Endothelial cell of umbilical vein (primary cell): ENCODE measurements at regions not wholly inside any gene's neighbourhood (a gene's known extent, or its start where the extent isn't known, plus 50 kb on each side); places are given as distances from the start of the nearest gene placed in this dataset.
"Not testable (repeated sequence)": the region's sequence is repeated elsewhere in the genome, so short reads cannot be mapped to it uniquely, and the experiment has no call there.

ENCODE experiments used
- CTCF ChIP-seq, 2 donors: IDR thresholded peaks; 1 replicate in 1 of 2; 2 replicates in 1 of 2; pipeline ENCODE4 v1.5.1; 2011; ENCODE audit warnings: low read length in 2 of 2, mild to moderate bottlenecking in 2 of 2, moderate library complexity in 2 of 2, control low read depth in 1 of 2, inconsistent platforms in 1 of 2, low read depth in 1 of 2; ENCODE audit not compliant: insufficient read depth in 1 of 2; ENCODE audit errors: extremely low read depth in 1 of 2
- EZH2 ChIP-seq: IDR thresholded peaks from 2 replicates; pipeline ENCODE4 v1.6.1; 2012; ENCODE audit warnings: borderline replicate concordance, low read depth, mild to moderate bottlenecking, moderate library complexity, low read length, inconsistent platforms; ENCODE audit not compliant: severe bottlenecking
- FOS ChIP-seq: IDR thresholded peaks from 2 replicates; pipeline ENCODE4 v1.6.1; 2011; ENCODE audit warnings: mild to moderate bottlenecking, low read length, moderate library complexity, borderline replicate concordance; ENCODE audit not compliant: insufficient read depth
- GATA2 ChIP-seq: IDR thresholded peaks from 2 replicates; pipeline ENCODE4 v1.7.0; 2011; ENCODE audit warnings: low read depth, mild to moderate bottlenecking, moderate library complexity, mixed read lengths, low read length; ENCODE audit not compliant: insufficient read length, insufficient read depth
- JUN ChIP-seq: IDR thresholded peaks from 2 replicates; pipeline ENCODE4 v1.6.1; 2011; ENCODE audit warnings: borderline replicate concordance, low read depth; ENCODE audit not compliant: insufficient read length, insufficient read depth
- MAX ChIP-seq: IDR thresholded peaks from 2 replicates; pipeline ENCODE4 v1.6.1; 2011; ENCODE audit not compliant: insufficient read depth, insufficient read length
- MYC ChIP-seq: IDR thresholded peaks from one replicate; pipeline ENCODE4 v1.6.1; 2011; ENCODE audit warnings: mild to moderate bottlenecking, low read depth, low read length
- POLR2A ChIP-seq: IDR thresholded peaks from 2 replicates; pipeline ENCODE4 v1.6.1; 2012; ENCODE audit warnings: low read depth, mild to moderate bottlenecking, control low read depth, low read length
- POLR2AphosphoS5 ChIP-seq: IDR thresholded peaks from 2 replicates; pipeline ENCODE4 v1.6.1; 2012; ENCODE audit warnings: low read depth, mild to moderate bottlenecking, control low read depth, low read length, moderate library complexity; ENCODE audit not compliant: insufficient read depth

- TF ChIP-seq JUN; CTCF (IDR thresholded peaks at IDR 0.05; ENCODE audit: extremely low read depth in 1 of 2, insufficient read depth in 1 of 2, low read depth in 1 of 2, low read length in 2 of 2); EZH2; MAX; POLR2A; POLR2AphosphoS5; FOS; MYC; GATA2: not testable (repeated sequence)
Measured at GRCh38 chr1:199533361-199533760, 494.1 kb upstream of the NR5A2 start.
